Skeletal muscle cell (primary cell): ENCODE measurements at regions not wholly inside any gene's neighbourhood (a gene's known extent, or its start where the extent isn't known, plus 50 kb on each side); places are given as distances from the start of the nearest gene placed in this dataset.

ENCODE experiments used
- DNase-seq: peaks from one replicate; pipeline ENCODE4 v3.0.0-alpha.2; 2010; ENCODE audit warnings: low read depth
- H3K4me3 ChIP-seq: 2 replicates; pipeline ENCODE4 v1.5.1; 2011; ENCODE audit warnings: low read depth, mild to moderate bottlenecking, control low read depth, low read length, moderate library complexity

DNA sequence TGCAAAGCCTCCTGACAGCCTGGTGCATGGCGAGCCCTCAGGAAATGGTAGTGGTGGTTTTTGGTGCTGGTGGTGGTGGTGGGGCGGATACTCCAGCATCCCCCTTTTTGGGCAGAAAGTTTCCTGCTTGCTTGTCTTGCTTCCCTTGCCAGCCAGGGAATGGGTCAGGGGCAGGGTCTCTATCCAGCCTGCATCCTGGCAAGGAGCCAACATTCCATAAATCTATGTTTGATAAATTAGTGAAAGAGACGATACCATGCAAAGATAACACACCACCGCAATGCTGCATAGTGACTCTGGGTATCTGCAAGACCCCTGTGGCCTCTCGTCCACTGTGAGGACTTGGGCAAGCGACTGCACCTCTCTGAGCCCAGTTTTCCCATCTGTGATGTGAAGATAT is 246.2 kb downstream of the LRFN2 start:
- no peak overlapping the region for H3K4me3 ChIP-seq
- DNase-seq: no peak

GRCh38 chr6:40340196-40340595 is 247.0 kb downstream of the LRFN2 start:
- H3K4me3 ChIP-seq: no peak overlapping the region
- no peak for DNase-seq

DNA sequence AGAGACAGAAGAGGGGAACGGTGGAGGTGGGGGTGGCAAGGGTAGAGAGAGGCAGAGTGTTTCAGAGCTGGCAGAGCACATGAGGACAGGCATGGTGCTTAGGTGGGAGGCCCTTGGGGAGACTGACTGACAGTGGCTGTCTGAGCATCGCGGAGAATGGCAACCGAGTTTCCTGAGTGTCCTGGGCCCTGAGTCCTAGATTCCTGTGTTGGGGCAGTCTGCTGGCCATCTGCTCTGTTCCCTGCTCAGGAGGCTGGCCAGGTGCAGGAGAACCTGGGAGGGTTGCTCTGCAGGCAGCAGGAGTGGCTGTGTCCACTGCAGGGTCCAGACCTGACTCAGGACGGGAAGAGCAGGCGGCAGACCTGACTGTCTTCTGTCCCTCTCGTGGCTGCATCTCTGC is 248.9 kb downstream of the LRFN2 start:
- H3K4me3 ChIP-seq: no peak overlapping the region
- DNase-seq: no peak

- no peak for DNase-seq
- H3K4me3 ChIP-seq: no peak overlapping the region
These were observed 250.0 kb downstream of the LRFN2 start for GRCh38 chr6:40336940-40337760.

DNA sequence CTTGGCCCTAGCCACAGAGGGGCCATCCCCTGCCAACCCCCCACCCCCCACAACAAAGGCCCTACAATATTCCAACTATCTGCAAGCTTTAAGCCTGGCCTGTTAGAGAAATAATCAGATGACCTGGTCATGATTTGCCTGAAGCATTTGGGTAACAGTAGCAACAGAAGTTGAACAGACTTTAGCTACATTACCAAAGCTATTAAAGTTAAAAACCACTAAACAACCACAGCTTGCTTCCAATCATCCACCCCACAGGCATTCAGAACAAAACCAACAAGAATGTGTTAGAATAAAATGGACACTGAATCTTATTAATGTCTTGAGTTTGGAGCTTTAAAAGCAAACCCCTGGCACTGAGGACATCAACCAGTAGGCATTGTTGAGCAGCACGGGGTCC is 250.9 kb downstream of the LRFN2 start:
- DNase-seq: no peak
- H3K4me3 ChIP-seq: no peak overlapping the region

DNA sequence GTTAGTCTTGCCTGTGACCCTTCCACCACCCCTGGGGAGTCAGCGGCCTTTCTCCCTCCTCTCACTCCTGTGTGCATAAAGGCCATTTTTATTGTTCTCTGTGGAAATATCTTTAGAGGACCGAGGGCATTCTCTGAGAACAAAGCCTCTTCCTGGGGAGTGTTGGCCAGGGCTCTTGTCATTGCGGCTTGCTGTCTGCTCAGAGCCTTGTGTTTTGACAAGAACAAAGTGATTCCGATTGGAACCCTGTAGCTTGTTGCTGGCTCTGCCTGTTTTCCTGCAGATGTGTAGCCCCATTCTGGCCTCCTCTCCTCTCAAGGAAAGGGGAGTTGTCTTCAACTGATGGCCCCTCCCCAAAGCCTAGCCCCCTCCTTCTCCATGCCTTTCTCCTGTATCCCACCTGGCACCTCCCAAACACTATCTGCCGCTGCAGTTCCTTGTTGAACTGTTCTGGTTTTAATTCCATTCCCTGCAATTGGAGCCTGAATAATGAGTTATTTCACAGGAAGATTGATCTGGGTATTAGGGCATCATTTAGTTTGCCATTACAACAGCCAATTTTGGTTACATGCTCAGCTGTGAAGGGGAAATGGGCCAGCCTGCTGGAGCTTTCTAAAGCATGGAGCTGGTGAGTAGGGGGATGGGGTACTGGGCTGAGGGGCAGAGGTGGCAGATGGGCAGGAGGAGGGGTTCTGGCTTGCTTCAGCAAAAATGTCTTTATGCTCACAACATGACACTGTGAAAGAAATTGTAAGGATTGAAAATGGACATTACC is 252.5 kb downstream of the LRFN2 start:
- no peak overlapping the region for H3K4me3 ChIP-seq
- no peak for DNase-seq

- DNase-seq: no peak
- no peak overlapping the region for H3K4me3 ChIP-seq
These were observed 255.6 kb downstream of the LRFN2 start for GRCh38 chr6:40331545-40331944.

- no peak for DNase-seq
- H3K4me3 ChIP-seq: no peak overlapping the region
These were observed 256.9 kb downstream of the LRFN2 start for GRCh38 chr6:40330301-40330721.

- no peak overlapping the region for H3K4me3 ChIP-seq
- DNase-seq: no peak
These were observed 258.1 kb downstream of the LRFN2 start for GRCh38 chr6:40328986-40329545.

DNA sequence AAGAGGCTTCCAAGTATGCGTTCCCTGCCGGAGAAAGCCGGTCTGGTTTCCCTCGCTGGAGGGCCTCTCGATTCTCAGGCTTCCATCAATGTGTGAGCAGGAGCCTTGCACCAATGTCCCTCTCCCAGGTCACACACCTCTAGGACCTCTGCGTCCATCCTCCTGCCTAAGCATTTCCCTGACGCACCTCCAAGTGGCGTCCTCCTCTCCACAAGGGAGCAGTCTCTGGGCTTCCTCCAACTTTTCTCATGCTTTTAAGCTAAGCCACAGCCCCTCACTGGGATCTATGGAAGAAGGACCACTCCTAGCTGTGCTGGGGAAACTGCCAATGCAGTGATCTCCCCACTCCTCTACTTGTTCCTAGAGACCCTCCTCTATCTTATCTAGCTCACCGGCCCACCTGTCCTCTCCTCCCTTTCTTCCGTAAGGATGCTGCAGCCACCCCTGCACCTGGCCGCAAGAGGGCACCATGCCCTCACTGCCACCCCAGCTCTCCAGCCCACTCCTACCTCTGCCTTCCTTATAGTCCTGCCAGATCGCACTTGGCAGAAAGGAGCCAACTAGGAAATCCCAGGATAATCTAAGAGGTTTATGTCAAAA is 258.7 kb downstream of the LRFN2 start:
- DNase-seq: no peak

GRCh38 chr6:40326714-40327421 is 260.3 kb downstream of the LRFN2 start:
- DNase-seq: no peak
- no peak overlapping the region for H3K4me3 ChIP-seq

More for the DNA sequence above, 258.7 kb downstream of the LRFN2 start:
- H3K4me3 ChIP-seq: no peak overlapping the region

DNA sequence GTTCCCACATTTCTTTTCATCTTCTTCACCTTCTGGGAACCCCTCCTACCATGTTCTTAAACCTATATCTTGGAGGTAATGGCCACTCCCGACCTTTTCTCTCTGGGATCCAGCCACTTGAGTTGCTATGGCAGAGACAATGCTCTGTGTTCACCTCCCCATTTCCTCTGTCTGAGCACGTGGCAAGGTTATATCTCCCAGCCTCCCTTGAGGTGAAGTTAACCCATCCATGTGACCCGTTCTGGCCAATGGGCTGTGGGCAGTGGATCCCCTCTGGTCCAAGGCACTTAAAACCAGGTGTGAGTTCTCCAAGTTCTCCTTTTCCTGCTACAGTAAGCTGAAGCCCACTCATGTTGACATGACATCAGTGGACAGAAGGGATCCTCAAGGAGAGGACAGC is 261.4 kb downstream of the LRFN2 start:
- no peak overlapping the region for H3K4me3 ChIP-seq
- DNase-seq: no peak

- DNase-seq: no peak
- H3K4me3 ChIP-seq: no peak overlapping the region
These were observed 262.1 kb downstream of the LRFN2 start for GRCh38 chr6:40325041-40325440.

- H3K4me3 ChIP-seq: no peak overlapping the region
- DNase-seq: no peak
These were observed 263.1 kb downstream of the LRFN2 start for GRCh38 chr6:40323881-40324634.

DNA sequence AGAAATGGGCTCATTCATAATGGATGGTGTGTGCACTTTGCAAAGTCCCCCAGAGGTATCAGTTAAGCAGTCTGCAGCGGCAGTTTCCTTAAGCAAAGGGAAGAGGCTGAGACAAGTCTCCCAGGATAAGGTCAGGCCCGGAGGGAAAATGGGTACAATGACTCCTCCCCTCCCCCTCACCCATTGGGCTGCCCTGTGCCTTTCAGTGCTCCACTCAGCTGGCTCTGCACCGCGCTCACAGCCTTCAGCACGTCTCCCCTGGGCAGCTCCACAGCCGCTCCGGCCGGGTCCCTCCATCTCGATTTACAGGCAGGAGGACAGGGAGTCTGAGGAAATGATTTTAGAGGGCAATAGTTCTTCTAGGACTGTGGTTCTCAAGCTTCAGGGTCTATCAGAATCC is 264.8 kb downstream of the LRFN2 start:
- no peak overlapping the region for H3K4me3 ChIP-seq
- no peak for DNase-seq

GRCh38 chr6:40321616-40322015 is 265.5 kb downstream of the LRFN2 start:
- DNase-seq: no peak
- H3K4me3 ChIP-seq: no peak overlapping the region

GRCh38 chr6:40320947-40321346 is 266.2 kb downstream of the LRFN2 start:
- no peak for DNase-seq
- no peak overlapping the region for H3K4me3 ChIP-seq

DNA sequence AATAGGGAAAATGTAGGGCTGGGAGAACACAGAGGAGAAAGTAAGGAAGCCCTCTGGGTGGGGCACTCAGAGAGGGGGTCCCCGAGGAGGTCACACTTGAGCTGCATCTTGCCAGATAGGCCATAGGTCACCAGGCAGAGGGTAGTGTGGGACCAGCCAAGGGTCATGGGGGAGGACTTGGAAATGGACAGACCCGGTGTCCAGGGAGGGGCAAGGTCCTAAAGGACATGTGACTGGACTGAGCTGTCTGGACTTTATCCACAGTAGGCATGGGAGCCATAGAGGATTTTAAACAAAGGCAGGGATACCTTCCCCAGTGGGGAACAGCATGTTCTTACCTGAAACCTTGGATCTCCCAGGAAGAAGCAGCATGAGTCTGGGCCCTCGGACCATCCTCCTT is 266.7 kb downstream of the LRFN2 start:
- H3K4me3 ChIP-seq: no peak overlapping the region
- DNase-seq: no peak

- no peak overlapping the region for H3K4me3 ChIP-seq
- no peak for DNase-seq
These were observed 268.0 kb downstream of the LRFN2 start for GRCh38 chr6:40319124-40319523.
